Neural progenitor cell (in vitro differentiated cells): ENCODE measurements at regions not wholly inside any gene's neighbourhood (a gene's known extent, or its start where the extent isn't known, plus 50 kb on each side); places are given as distances from the start of the nearest gene placed in this dataset.

Source experiments
- EZH2 ChIP-seq: fragments of 200-600 bp; sonication (generic); IDR thresholded peaks from 2 replicates; pipeline ENCODE4 v1.6.1; 2017; ENCODE audit warnings: antibody characterized with exemption, mild to moderate bottlenecking, moderate library complexity
- TF ChIP-seq, protein P1 (sequence below): fragments of 200-600 bp; sonication (generic); IDR thresholded peaks from 2 replicates; pipeline ENCODE4 v1.5.1; 2017; ENCODE audit warnings: antibody characterized with exemption, mild to moderate bottlenecking

- TF ChIP-seq, protein P1, sequence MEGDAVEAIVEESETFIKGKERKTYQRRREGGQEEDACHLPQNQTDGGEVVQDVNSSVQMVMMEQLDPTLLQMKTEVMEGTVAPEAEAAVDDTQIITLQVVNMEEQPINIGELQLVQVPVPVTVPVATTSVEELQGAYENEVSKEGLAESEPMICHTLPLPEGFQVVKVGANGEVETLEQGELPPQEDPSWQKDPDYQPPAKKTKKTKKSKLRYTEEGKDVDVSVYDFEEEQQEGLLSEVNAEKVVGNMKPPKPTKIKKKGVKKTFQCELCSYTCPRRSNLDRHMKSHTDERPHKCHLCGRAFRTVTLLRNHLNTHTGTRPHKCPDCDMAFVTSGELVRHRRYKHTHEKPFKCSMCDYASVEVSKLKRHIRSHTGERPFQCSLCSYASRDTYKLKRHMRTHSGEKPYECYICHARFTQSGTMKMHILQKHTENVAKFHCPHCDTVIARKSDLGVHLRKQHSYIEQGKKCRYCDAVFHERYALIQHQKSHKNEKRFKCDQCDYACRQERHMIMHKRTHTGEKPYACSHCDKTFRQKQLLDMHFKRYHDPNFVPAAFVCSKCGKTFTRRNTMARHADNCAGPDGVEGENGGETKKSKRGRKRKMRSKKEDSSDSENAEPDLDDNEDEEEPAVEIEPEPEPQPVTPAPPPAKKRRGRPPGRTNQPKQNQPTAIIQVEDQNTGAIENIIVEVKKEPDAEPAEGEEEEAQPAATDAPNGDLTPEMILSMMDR: no peak
- TF ChIP-seq EZH2: no peak
These were observed 416.3 kb downstream of the GPATCH2 start for GRCh38 chr1:217214551-217214950.
